ENCODE measurements at regions not wholly inside any gene's neighbourhood (a gene's known extent, or its start where the extent isn't known, plus 50 kb on each side); places are given as distances from the start of the nearest gene placed in this dataset.

GRCh38 chrX:115939636-115940160 is 230.8 kb upstream of the AGTR2 start:
- Mint-ChIP-seq H3K4me1 (ENCODE audit: low read depth, unreplicated experiment) (peaks cover 2% of the 10 kb centered on the region), H3K27ac (ENCODE audit: unreplicated experiment) (no peak overlapping the region), H3K9me3 (ENCODE audit: unreplicated experiment) (no peaks in the 10 kb centered on the region), H3K36me3 (ENCODE audit: low read depth, unreplicated experiment) (peaks cover 7% of the 10 kb centered on the region), H3K27me3 (ENCODE audit: low read depth, unreplicated experiment) (no peaks in the 10 kb centered on the region), H3K4me3 (ENCODE audit: unreplicated experiment) (no peak overlapping the region)
- H3K9me3 ChIP-seq (ENCODE audit: insufficient read depth, low read depth, low read length), result no peaks in the 10 kb centered on the region
- no peaks in the 10 kb centered on the region for H3K36me3 ChIP-seq (ENCODE audit: insufficient read depth, low read length)
- no peak overlapping the region for H3K9ac ChIP-seq (ENCODE audit: low read length)
- H3K27ac ChIP-seq (ENCODE audit: low read depth, low read length), result no peak overlapping the region
- DNase-seq (ENCODE audit: low read depth) (no peak), FAIRE-seq (peak; percentile 20)
- no peak overlapping the region for H3K4me3 ChIP-seq (ENCODE audit: insufficient read depth, low read depth, low read length)
- H3K4me1 ChIP-seq (ENCODE audit: insufficient read depth, low read length), result no peaks in the 10 kb centered on the region
- H3K27me3 ChIP-seq (ENCODE audit: insufficient read depth, low read length), result no peaks in the 10 kb centered on the region
- no peaks in the 10 kb centered on the region for H4K20me1 ChIP-seq (ENCODE audit: insufficient read depth, low read length)
- no peak overlapping the region for H2AFZ ChIP-seq (ENCODE audit: low read depth, low read length)
- no peak for TF ChIP-seq EZH2 (IDR thresholded peaks at IDR 0.05; ENCODE audit: insufficient read depth, low read length)
- TF ChIP-seq, protein P1, sequence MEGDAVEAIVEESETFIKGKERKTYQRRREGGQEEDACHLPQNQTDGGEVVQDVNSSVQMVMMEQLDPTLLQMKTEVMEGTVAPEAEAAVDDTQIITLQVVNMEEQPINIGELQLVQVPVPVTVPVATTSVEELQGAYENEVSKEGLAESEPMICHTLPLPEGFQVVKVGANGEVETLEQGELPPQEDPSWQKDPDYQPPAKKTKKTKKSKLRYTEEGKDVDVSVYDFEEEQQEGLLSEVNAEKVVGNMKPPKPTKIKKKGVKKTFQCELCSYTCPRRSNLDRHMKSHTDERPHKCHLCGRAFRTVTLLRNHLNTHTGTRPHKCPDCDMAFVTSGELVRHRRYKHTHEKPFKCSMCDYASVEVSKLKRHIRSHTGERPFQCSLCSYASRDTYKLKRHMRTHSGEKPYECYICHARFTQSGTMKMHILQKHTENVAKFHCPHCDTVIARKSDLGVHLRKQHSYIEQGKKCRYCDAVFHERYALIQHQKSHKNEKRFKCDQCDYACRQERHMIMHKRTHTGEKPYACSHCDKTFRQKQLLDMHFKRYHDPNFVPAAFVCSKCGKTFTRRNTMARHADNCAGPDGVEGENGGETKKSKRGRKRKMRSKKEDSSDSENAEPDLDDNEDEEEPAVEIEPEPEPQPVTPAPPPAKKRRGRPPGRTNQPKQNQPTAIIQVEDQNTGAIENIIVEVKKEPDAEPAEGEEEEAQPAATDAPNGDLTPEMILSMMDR (IDR thresholded peaks at IDR 0.05; ENCODE audit: insufficient read depth, low read depth, low read length), result no peak
- no peaks in the 10 kb centered on the region for H3K79me2 ChIP-seq (ENCODE audit: insufficient read depth, low read length)
- H3K4me2 ChIP-seq (ENCODE audit: low read length), result no peak overlapping the region

GRCh38 chrX:115940348-115940747 is 230.2 kb upstream of the AGTR2 start:
- Mint-ChIP-seq H3K36me3 (ENCODE audit: low read depth, unreplicated experiment) (peaks cover 7% of the 10 kb centered on the region), H3K4me3 (ENCODE audit: unreplicated experiment) (no peak overlapping the region), H3K9me3 (ENCODE audit: unreplicated experiment) (no peaks in the 10 kb centered on the region), H3K4me1 (ENCODE audit: low read depth, unreplicated experiment) (peaks cover 2% of the 10 kb centered on the region), H3K27me3 (ENCODE audit: low read depth, unreplicated experiment) (no peaks in the 10 kb centered on the region), H3K27ac (ENCODE audit: unreplicated experiment) (no peak overlapping the region)
- no peaks in the 10 kb centered on the region for H3K79me2 ChIP-seq (ENCODE audit: insufficient read depth, low read length)
- DNase-seq (ENCODE audit: low read depth) (no peak), FAIRE-seq (peak; percentile 56)
- no peak overlapping the region for H3K27ac ChIP-seq (ENCODE audit: low read depth, low read length)
- H3K4me3 ChIP-seq (ENCODE audit: insufficient read depth, low read depth, low read length), result no peak overlapping the region
- no peak overlapping the region for H2AFZ ChIP-seq (ENCODE audit: low read depth, low read length)
- H3K9ac ChIP-seq (ENCODE audit: low read length), result no peak overlapping the region
- TF ChIP-seq EZH2 (IDR thresholded peaks at IDR 0.05; ENCODE audit: insufficient read depth, low read length), result no peak
- TF ChIP-seq, protein P1 (IDR thresholded peaks at IDR 0.05; ENCODE audit: insufficient read depth, low read depth, low read length), result no peak
- no peaks in the 10 kb centered on the region for H3K27me3 ChIP-seq (ENCODE audit: insufficient read depth, low read length)
- H3K4me2 ChIP-seq (ENCODE audit: low read length), result no peak overlapping the region
- no peaks in the 10 kb centered on the region for H3K4me1 ChIP-seq (ENCODE audit: insufficient read depth, low read length)
- H4K20me1 ChIP-seq (ENCODE audit: insufficient read depth, low read length), result no peaks in the 10 kb centered on the region
- no peaks in the 10 kb centered on the region for H3K9me3 ChIP-seq (ENCODE audit: insufficient read depth, low read depth, low read length)
- no peaks in the 10 kb centered on the region for H3K36me3 ChIP-seq (ENCODE audit: insufficient read depth, low read length)

GRCh38 chrX:115940888-115941332 is 229.6 kb upstream of the AGTR2 start:
- H3K9me3 ChIP-seq (ENCODE audit: insufficient read depth, low read depth, low read length), result no peaks in the 10 kb centered on the region
- H4K20me1 ChIP-seq (ENCODE audit: insufficient read depth, low read length), result no peaks in the 10 kb centered on the region
- H3K4me2 ChIP-seq (ENCODE audit: low read length), result no peak overlapping the region
- Mint-ChIP-seq H3K4me1 (ENCODE audit: low read depth, unreplicated experiment) (peaks cover 2% of the 10 kb centered on the region), H3K36me3 (ENCODE audit: low read depth, unreplicated experiment) (peaks cover 5% of the 10 kb centered on the region), H3K4me3 (ENCODE audit: unreplicated experiment) (no peak overlapping the region), H3K27me3 (ENCODE audit: low read depth, unreplicated experiment) (no peaks in the 10 kb centered on the region), H3K9me3 (ENCODE audit: unreplicated experiment) (no peaks in the 10 kb centered on the region), H3K27ac (ENCODE audit: unreplicated experiment) (no peak overlapping the region)
- H3K27ac ChIP-seq (ENCODE audit: low read depth, low read length), result no peak overlapping the region
- no peaks in the 10 kb centered on the region for H3K4me1 ChIP-seq (ENCODE audit: insufficient read depth, low read length)
- no peak overlapping the region for H3K4me3 ChIP-seq (ENCODE audit: insufficient read depth, low read depth, low read length)
- no peaks in the 10 kb centered on the region for H3K27me3 ChIP-seq (ENCODE audit: insufficient read depth, low read length)
- no peaks in the 10 kb centered on the region for H3K79me2 ChIP-seq (ENCODE audit: insufficient read depth, low read length)
- no peaks in the 10 kb centered on the region for H3K36me3 ChIP-seq (ENCODE audit: insufficient read depth, low read length)
- no peak for FAIRE-seq
- DNase-seq (ENCODE audit: low read depth), result no peak
- no peak overlapping the region for H2AFZ ChIP-seq (ENCODE audit: low read depth, low read length)
- TF ChIP-seq, protein P1 (IDR thresholded peaks at IDR 0.05; ENCODE audit: insufficient read depth, low read depth, low read length), result no peak
- no peak for TF ChIP-seq EZH2 (IDR thresholded peaks at IDR 0.05; ENCODE audit: insufficient read depth, low read length)
- no peak overlapping the region for H3K9ac ChIP-seq (ENCODE audit: low read length)

All from astrocyte (in vitro differentiated cells and primary cell).